Nephron progenitor cell (in vitro differentiated cells): ENCODE measurements at regions not wholly inside any gene's neighbourhood (a gene's known extent, or its start where the extent isn't known, plus 50 kb on each side); places are given as distances from the start of the nearest gene placed in this dataset.

Experiments
- DNase-seq: peaks from one replicate; pipeline ENCODE4 v3.0.0; 2021
- H3K27ac Mint-ChIP-seq: 2 replicates; pipeline ENCODE4 v1.8.0; 2021; ENCODE audit warnings: mild to moderate bottlenecking, moderate library complexity, mixed read lengths
- H3K27me3 Mint-ChIP-seq: 2 replicates; pipeline ENCODE4 v1.8.0; 2021; ENCODE audit warnings: mild to moderate bottlenecking, low read depth, mixed read lengths; ENCODE audit not compliant: poor library complexity
- H3K36me3 Mint-ChIP-seq: 2 replicates; pipeline ENCODE4 v1.8.0; 2021; ENCODE audit warnings: low read depth, mixed read lengths
- H3K4me1 Mint-ChIP-seq: 2 replicates; pipeline ENCODE4 v1.8.0; 2021; ENCODE audit warnings: mixed read lengths
- H3K4me3 Mint-ChIP-seq: 2 replicates; pipeline ENCODE4 v1.8.0; 2021; ENCODE audit warnings: mild to moderate bottlenecking, moderate library complexity, mixed read lengths
- H3K9me3 Mint-ChIP-seq: 2 replicates; pipeline ENCODE4 v1.8.0; 2021; ENCODE audit warnings: mild to moderate bottlenecking, moderate library complexity, mixed read lengths
- TF ChIP-seq, protein P1 (sequence below): fragments of 200-600 bp; sonication (generic); IDR thresholded peaks from 2 replicates; pipeline ENCODE4 v1.5.0; 2021; ENCODE audit warnings: antibody characterized with exemption

DNA sequence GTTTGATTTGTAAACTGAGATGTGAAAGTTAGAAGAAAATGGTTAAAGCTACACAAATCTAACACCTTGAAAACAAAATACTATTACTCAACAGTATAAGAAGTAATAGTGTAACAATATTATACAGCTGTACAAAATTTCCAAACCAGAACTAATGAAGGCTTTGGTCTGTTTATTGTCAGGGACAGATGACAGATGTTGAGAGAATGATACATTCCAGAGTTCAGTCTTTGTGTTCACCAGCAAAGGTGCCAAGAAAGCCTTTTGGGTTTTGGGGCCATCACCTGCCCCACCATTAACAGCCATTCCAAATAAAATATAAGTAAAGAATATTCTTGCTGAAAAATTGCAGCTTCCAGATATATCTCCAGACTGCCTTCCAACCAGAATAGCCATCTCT lies 439.3 kb downstream of the PCDH20 start:
- H3K27ac Mint-ChIP-seq, result no peak overlapping the region
- no peak for DNase-seq
- H3K27me3 Mint-ChIP-seq, result no peaks in the 10 kb centered on the region
- TF ChIP-seq, protein P1, sequence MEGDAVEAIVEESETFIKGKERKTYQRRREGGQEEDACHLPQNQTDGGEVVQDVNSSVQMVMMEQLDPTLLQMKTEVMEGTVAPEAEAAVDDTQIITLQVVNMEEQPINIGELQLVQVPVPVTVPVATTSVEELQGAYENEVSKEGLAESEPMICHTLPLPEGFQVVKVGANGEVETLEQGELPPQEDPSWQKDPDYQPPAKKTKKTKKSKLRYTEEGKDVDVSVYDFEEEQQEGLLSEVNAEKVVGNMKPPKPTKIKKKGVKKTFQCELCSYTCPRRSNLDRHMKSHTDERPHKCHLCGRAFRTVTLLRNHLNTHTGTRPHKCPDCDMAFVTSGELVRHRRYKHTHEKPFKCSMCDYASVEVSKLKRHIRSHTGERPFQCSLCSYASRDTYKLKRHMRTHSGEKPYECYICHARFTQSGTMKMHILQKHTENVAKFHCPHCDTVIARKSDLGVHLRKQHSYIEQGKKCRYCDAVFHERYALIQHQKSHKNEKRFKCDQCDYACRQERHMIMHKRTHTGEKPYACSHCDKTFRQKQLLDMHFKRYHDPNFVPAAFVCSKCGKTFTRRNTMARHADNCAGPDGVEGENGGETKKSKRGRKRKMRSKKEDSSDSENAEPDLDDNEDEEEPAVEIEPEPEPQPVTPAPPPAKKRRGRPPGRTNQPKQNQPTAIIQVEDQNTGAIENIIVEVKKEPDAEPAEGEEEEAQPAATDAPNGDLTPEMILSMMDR, result no peak
- H3K4me1 Mint-ChIP-seq, result no peaks in the 10 kb centered on the region
- H3K9me3 Mint-ChIP-seq, result peaks cover 12% of the 10 kb centered on the region
- H3K4me3 Mint-ChIP-seq, result no peak overlapping the region
- no peaks in the 10 kb centered on the region for H3K36me3 Mint-ChIP-seq

- peaks cover 12% of the 10 kb centered on the region for H3K9me3 Mint-ChIP-seq
- peak overlapping the region; percentile 23 for H3K27ac Mint-ChIP-seq
- no peaks in the 10 kb centered on the region for H3K27me3 Mint-ChIP-seq
- DNase-seq, result no peak
- no peak overlapping the region for H3K4me3 Mint-ChIP-seq
- no peaks in the 10 kb centered on the region for H3K36me3 Mint-ChIP-seq
- TF ChIP-seq, protein P1, result no peak
- no peaks in the 10 kb centered on the region for H3K4me1 Mint-ChIP-seq
Measured at GRCh38 chr13:60974296-60974695, 441.4 kb downstream of the PCDH20 start.

GRCh38 chr13:60973529-60973928 lies 442.1 kb downstream of the PCDH20 start:
- no peak overlapping the region for H3K4me3 Mint-ChIP-seq
- no peaks in the 10 kb centered on the region for H3K36me3 Mint-ChIP-seq
- no peak for DNase-seq
- H3K27me3 Mint-ChIP-seq, result no peaks in the 10 kb centered on the region
- TF ChIP-seq, protein P1, result no peak
- H3K27ac Mint-ChIP-seq, result no peak overlapping the region
- H3K9me3 Mint-ChIP-seq, result peaks cover 9% of the 10 kb centered on the region
- H3K4me1 Mint-ChIP-seq, result no peaks in the 10 kb centered on the region

GRCh38 chr13:60970736-60971135 lies 444.9 kb downstream of the PCDH20 start:
- no peaks in the 10 kb centered on the region for H3K4me1 Mint-ChIP-seq
- no peaks in the 10 kb centered on the region for H3K36me3 Mint-ChIP-seq
- TF ChIP-seq, protein P1, result no peak
- no peak for DNase-seq
- H3K4me3 Mint-ChIP-seq, result no peak overlapping the region
- peaks cover 5% of the 10 kb centered on the region for H3K9me3 Mint-ChIP-seq
- H3K27ac Mint-ChIP-seq, result no peak overlapping the region
- H3K27me3 Mint-ChIP-seq, result peaks cover 5% of the 10 kb centered on the region

- Mint-ChIP-seq H3K27ac (no peak overlapping the region), H3K9me3 (peaks cover 5% of the 10 kb centered on the region), H3K27me3 (peaks cover 5% of the 10 kb centered on the region), H3K4me1 (no peaks in the 10 kb centered on the region), H3K36me3 (no peaks in the 10 kb centered on the region), H3K4me3 (no peak overlapping the region)
- no peak for DNase-seq
- TF ChIP-seq, protein P1, result no peak
Measured at GRCh38 chr13:60969656-60970055, 446.0 kb downstream of the PCDH20 start.

DNA sequence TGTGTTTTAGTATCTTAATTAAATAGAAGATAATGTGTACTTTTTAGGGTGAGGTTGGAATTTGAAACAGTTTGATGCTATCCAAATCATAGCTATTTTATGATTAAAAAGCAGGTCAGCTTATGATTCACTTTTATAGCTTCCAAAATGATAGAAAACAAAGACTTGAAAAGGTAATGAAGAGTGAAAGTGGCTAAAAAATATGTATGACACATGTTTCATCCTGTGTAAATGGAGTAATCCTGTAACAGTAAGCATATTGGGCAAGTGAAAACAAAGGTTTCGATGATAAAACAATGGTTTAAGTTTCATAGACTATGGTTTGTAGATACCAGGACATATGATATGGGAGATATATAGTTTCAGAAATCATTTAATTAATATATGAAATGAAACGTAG lies 456.2 kb downstream of the PCDH20 start:
- peaks cover under 1% of the 10 kb centered on the region for H3K27me3 Mint-ChIP-seq
- TF ChIP-seq, protein P1, result no peak
- H3K36me3 Mint-ChIP-seq, result no peaks in the 10 kb centered on the region
- no peak overlapping the region for H3K4me3 Mint-ChIP-seq
- no peaks in the 10 kb centered on the region for H3K9me3 Mint-ChIP-seq
- no peak for DNase-seq
- no peaks in the 10 kb centered on the region for H3K4me1 Mint-ChIP-seq
- no peak overlapping the region for H3K27ac Mint-ChIP-seq
